GM19467 (cell line): ENCODE measurements at regions not wholly inside any gene's neighbourhood (a gene's known extent, or its start where the extent isn't known, plus 50 kb on each side); places are given as distances from the start of the nearest gene placed in this dataset.

Source experiments
- ATAC-seq: cut with Tn5 transposase; IDR thresholded peaks from one replicate; pipeline ENCODE4 v1.9.1; 2021; ENCODE audit warnings: mild to moderate bottlenecking, moderate library complexity; ENCODE audit not compliant: unreplicated experiment

DNA sequence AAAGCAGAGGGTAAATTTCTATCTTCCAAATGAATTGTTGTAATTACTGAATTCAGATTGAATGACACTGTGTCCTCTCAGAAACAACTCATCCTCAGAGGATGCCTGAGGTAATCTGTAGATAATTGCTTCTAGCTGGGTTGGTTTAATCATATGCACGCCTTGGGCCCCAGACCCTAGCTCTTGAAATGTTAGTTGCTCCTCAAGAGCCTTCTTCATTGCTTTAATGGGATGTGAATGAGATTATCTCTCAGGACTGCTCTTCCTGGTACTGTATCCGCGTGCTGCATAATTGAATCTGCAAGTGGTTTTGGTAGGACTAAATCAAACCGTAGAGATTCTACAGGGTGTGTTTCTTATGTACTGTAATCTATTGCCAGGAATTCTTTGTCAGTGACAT lies 569.3 kb upstream of the NEGR1 start:
- no peak for ATAC-seq

DNA sequence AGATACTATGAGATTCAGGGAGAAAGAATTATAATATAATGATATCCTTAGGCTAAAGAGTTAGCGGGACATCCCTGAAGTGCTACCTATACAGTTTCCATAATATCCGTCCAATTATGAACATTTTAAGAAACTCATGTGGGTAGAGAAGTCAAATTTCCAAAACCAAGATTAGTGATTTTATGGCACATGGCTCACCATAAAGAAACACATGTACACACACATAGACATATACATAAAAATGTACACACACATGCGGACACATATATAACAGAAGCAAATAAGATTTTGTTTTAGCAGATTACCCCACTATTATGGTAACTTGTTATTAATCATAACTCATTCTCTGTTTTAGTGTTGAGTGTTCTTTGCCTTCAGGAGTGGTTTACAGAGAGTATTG lies 566.7 kb upstream of the NEGR1 start:
- ATAC-seq, result no peak

- no peak for ATAC-seq
Measured at GRCh38 chr1:72847651-72848050, 565.3 kb upstream of the NEGR1 start.

DNA sequence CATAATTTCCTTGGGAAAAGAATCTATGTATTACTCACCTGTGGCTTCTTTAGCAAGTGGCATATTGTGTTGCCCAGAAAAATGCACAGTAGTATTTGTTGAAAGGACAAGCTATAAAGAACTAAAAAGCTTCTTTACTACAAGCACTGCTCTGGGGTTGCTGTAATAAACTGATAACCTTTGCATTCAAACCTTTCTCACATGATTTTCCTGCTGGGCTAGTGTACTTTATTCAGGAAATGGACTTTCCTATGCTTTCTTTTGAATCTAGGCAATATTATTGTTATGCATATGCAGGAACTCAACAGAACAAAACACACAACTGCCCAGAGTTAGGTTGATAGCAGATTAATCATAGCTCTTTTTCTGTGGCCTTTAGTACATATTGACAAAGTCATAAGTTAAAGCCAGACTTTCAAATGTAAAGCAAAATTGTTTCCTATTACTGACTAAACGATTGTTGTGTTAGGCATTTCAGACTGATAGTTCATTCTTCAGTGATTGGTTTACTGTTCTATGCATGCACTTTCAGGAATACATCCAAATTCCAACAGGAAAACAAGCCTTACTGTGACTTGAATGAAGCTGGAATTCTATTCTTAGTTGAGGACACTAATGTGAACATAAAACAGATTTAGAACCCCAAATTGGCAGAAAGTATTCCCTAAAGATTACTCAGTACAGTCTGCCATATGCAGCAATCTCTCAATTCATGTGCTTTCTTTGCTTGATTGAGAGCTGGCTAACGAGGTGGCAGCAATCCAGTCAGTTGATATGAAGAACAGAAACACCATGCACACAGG lies 564.3 kb upstream of the NEGR1 start:
- ATAC-seq, result no peak

- ATAC-seq, result no peak
Measured at GRCh38 chr1:72845981-72846380, 563.6 kb upstream of the NEGR1 start.

- ATAC-seq, result no peak
Measured at GRCh38 chr1:72845381-72845780, 563.0 kb upstream of the NEGR1 start.

GRCh38 chr1:72837781-72838180 lies 555.4 kb upstream of the NEGR1 start:
- no peak for ATAC-seq

GRCh38 chr1:72830606-72831390 lies 548.5 kb upstream of the NEGR1 start:
- no peak for ATAC-seq

DNA sequence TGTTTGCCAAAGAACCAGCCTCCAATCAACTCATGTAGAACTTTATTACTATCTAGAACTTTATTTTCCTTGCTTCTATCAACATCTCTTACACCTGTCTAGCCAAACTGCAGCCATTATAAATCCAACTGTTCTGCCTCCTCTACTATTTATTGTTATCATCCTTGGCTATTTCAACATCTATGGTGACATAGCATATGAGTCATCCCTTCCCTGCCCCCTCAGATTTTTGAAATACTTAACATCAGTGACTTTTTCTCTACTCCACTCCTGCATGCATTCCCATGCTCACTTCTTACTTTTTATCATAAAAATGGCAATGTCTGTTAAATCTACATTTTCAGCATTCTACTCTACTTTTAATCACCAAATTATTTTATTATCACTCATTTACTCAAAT lies 544.9 kb upstream of the NEGR1 start:
- ATAC-seq, result no peak

DNA sequence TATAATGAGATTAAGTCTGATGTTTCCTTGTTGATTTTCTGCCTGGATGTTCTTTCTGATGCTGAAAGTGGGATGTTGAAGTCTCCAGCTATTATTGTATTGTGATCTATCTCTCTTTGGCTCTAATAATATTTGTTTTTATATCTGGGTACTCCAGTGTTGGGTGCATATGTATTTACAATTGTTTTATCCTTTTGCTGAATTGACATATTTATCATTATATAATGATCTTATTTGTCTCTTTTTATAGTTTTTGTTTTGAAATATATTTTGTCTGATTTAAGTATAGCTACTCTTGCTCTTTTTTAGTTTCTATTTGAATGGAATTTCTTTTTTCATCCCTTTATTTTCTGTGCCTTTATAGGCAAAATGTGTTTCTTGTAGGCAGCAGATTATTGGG lies 522.2 kb upstream of the NEGR1 start:
- ATAC-seq, result no peak

DNA sequence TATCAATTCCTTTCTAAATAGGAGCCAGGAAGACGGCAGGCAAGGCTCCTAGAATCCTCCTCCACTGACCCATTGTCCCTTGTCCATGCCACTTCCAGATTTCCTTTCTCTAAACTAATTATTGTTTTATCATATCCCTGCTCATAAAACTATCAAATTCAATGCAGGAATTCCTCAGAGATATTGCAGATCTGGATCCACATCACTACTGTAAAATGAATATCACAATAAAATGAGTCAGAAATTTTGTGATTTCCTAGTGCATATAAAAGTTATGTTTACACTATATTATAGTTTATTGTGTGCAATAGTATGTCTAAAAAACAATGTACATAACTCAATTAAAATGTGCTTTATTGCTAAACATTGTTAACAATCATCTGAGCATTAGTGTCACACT lies 498.7 kb upstream of the NEGR1 start:
- ATAC-seq, result no peak

- no peak for ATAC-seq
Measured at GRCh38 chr1:72780212-72780611, 497.9 kb upstream of the NEGR1 start.

- ATAC-seq, result no peak
Measured at GRCh38 chr1:72777918-72778317, 495.6 kb upstream of the NEGR1 start.

DNA sequence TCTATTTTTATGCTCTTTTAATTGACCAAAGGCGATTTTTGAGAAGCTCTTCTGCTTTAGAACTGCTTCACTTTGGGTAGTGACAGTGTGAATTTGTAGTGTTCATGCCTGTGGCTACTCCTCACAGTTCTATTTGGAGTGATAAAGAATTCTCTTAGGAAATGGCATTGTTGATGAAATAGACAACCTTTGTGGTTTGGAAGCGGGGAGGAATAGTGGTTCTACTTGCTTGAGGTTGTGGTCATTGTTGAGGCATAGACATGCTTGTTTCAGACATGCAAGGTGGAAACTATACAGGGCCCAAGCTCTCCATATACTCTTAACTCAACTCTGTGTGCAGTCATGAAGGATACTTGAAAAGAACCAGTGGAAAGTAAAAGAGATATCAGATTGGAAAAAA lies 481.1 kb upstream of the NEGR1 start:
- no peak for ATAC-seq

GRCh38 chr1:72759486-72759885 lies 477.1 kb upstream of the NEGR1 start:
- ATAC-seq, result no peak

DNA sequence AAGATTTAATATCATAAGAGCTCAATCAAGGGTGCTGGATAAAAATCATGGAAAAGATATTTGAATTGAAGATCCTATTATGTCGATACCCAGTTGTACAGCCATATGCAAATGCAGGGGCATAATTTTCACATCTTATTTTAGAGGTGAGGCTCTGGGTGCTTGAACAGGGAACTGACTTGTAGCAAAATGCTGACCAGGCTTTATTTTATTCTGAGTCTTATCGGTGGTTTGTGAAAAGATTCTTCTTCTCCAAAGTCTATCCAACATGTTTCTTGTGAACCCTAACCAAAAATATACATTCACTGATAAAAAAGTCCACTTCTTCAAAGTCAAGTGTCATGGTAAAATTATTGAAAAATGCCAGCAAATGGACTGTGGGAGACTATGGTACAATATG lies 475.5 kb upstream of the NEGR1 start:
- no peak for ATAC-seq

GRCh38 chr1:72745413-72745812 lies 463.1 kb upstream of the NEGR1 start:
- no peak for ATAC-seq

DNA sequence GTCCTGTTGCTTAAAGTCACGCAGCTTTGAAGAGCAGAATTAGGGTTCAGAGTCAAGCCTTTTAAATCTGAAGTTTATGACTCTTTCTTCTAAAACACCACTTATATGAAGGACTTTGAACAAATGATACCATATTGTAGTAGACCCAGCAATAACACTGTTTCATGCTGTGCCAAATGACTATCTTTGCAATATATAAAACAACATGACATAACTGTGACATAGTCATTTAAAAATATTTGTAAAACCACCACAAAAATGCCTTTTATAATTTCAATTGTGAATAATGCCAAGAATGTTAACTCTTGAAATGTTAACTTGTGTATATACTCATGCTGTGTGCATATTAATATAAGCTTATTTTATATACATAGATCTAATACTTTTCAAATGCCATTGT lies 452.1 kb upstream of the NEGR1 start:
- no peak for ATAC-seq

DNA sequence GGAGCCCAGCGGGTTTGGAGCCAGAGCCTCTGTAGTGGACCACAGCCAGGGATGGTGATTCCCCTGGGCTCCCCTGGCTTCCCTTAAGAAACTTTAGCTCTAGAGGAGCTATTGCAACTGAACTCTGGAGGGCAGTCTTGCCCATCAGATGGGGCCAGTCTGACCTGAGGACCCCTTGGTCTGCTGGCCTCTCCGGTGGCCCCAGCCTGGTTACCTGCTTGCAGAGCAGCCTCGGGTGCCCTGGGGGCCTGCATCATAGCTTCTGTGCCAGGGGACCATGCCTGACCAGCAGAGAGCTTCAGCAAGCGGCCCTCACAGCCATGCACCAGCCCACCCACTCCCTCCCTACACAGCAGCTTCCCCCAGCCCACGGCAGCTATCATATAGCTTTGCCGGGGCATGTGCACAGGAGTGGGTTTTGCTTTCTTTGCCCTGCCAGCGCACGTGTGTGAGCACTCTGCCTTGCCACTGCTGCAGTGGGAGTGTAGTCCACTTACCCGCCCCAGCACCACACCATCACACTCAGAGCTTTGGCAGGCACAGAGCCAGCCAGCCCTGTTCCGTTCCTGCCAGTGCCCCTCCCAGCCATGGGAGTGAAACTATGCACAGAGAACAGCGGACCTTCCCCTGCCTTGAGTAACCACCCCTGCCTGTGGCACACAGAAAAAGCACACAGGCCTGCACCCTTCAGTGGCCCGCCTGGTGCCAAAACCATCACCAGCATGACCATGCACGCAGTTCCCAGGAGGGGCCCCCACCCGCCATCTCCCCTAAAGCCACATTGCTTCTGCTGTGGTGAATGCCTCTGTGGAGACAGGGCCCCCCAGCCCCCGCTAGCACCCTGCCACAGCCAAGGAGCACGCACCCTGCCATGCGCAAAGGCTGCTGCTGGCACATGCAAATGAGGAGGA lies 442.9 kb upstream of the NEGR1 start:
- ATAC-seq, result no peak

- no peak for ATAC-seq
Measured at GRCh38 chr1:72705921-72706320, 423.6 kb upstream of the NEGR1 start.

DNA sequence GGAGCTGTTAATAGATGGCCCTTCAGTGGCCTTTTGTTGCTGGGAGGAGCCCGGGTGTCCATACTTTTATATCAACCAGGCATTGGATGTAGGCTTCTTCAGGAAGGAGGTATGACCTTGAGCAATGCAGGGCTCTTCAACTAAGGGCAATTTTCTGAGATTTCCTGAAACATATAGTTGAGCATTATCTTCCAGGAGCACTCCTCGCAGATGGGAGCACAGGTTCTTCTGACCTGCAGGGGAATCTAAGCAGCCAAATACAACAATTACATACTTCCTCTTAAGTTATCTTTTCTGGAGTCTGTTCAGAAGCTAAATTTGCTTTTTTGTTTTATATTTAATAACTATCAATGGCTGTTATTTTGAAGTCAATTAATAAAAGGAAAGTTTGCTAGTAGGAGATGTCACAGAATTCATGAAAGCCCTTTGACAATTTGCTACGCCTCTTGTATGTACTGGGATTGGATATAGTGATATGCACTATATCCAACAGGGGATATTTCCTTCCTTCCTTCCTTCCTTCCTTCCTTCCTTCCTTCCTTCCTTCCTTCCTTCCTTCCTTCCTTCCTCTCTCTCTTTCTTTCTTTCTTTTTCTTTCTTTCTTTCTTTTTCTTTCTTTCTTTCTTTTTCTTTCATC lies 422.6 kb upstream of the NEGR1 start:
- ATAC-seq, result no peak
